Kidney (tissue), 13 donors: ENCODE measurements at regions not wholly inside any gene's neighbourhood (a gene's known extent, or its start where the extent isn't known, plus 50 kb on each side); places are given as distances from the start of the nearest gene placed in this dataset.
A peak's percentile ranks its signal among the peaks of the same experiment; 100 is the strongest.

Experiments
- DNase-seq, 5 donors: peaks; one replicate each; pipeline ENCODE4 v3.0.0-alpha.2; 2013 to 2020
- FAIRE-seq: peaks from 2 replicates; lab custom pipeline; 2012; peaks lifted over from hg19 to GRCh38; lab: Jason Lieb, UNC
- H3K27ac ChIP-seq, 2 donors: one replicate each; pipeline ENCODE4 v1.7.0; 2013; ENCODE audit warnings: low read depth in 2 of 2, low read length in 2 of 2, inconsistent platforms in 1 of 2
- H3K27me3 ChIP-seq: one replicate; pipeline ENCODE4 v1.7.1; 2013; ENCODE audit warnings: low read length, inconsistent platforms; ENCODE audit not compliant: control insufficient read depth, insufficient read depth
- H3K36me3 ChIP-seq, 3 donors: one replicate each; pipeline versions ENCODE4 v1.7.0 to v1.7.1; 2013; ENCODE audit warnings: low read length in 3 of 3, control low read depth in 1 of 3, inconsistent platforms in 1 of 3; ENCODE audit not compliant: insufficient read depth in 3 of 3, control insufficient read depth in 2 of 3
- H3K4me1 ChIP-seq, 3 donors: one replicate each; pipeline versions ENCODE4 v1.7.0 to v1.7.1; 2013; ENCODE audit warnings: low read length in 3 of 3, inconsistent platforms in 1 of 3, low read depth in 1 of 3; ENCODE audit not compliant: control insufficient read depth in 2 of 3, insufficient read depth in 2 of 3
- H3K4me3 ChIP-seq, 3 donors: one replicate each; pipeline versions ENCODE4 v1.7.0 to v1.8.1; 2013; ENCODE audit warnings: low read length in 3 of 3, control low read depth in 1 of 3, inconsistent platforms in 1 of 3
- H3K9ac ChIP-seq, 3 donors: one replicate each; pipeline versions ENCODE4 v1.7.0 to v1.7.1; 2013; ENCODE audit warnings: low read length in 3 of 3, control low read depth in 1 of 3, inconsistent platforms in 1 of 3
- H3K9me3 ChIP-seq, 3 donors: one replicate each; pipeline versions ENCODE4 v1.7.0 to v1.7.1; 2013; ENCODE audit warnings: low read length in 3 of 3, control low read depth in 1 of 3, inconsistent platforms in 1 of 3; ENCODE audit not compliant: control insufficient read depth in 2 of 3, insufficient read depth in 1 of 3
- intact Hi-C: fragments of 100-400 bp; cut with DNase I; formaldehyde crosslinking; loops from one replicate; pipeline ENCODE4 v1.11.1; 2022
- TF ChIP-seq, protein P1 (sequence below): IDR thresholded peaks from 3 replicates; pipeline ENCODE4 v1.5.1; 2012; ENCODE audit warnings: mild to moderate bottlenecking, moderate library complexity, borderline replicate concordance; ENCODE audit not compliant: insufficient read depth; ENCODE audit errors: extremely low read depth
- donor health status: control.
- donor health status: control.
- donor health status: control.
- donor health status: control.
- donor health status: control.
- donor health status: DM: yes; HTN: yes; CAD: no.
- donor health status: Normal renal cell carcinoma (clear cell type).

DNA sequence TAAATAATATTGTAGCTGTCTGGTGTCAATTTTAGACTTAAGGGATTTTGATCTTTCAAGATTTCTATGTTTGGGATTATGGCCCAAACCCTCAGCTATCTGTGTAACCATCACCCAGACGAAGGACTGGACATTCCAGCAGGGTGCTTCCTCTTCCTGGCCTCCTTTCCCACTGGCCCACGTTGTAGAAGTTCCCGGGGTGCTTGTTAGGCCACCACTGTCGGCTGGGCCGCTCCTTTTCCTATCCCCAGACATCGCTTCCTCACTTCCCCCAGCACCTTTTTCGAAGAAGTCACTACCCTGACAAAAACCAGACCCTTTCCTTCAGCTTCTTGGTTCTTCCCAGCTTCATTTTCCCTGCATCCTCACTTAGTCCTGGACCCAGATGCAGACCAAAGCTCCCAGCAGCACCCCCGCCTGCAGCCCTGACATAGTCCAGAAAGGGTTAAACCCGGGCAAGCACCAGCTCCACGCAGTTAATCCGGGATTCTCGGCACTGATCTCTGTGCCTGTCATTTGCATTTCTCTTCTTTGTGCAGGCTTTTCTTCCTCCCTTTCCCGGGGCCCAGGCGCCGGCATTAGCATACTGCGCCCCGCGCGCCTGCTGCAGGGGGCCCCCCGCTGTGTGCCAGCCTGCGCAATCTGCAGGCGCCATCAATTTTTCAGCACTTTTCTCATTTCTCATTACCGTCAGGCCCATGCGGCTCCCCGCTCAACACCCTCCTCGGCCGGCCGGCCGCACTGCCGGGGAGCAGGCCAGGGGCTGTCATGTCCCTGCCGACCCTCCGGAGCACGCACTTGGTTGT lies 90.6 kb downstream of the ZNF621 start:
- intact Hi-C loops, result no loop called here
- no peaks in the 10 kb centered on the region for H3K9me3 ChIP-seq
- DNase-seq (peak in 4 of 5 donors; percentile 30 to 44 (median 38)), FAIRE-seq (no peak)
- TF ChIP-seq, protein P1, sequence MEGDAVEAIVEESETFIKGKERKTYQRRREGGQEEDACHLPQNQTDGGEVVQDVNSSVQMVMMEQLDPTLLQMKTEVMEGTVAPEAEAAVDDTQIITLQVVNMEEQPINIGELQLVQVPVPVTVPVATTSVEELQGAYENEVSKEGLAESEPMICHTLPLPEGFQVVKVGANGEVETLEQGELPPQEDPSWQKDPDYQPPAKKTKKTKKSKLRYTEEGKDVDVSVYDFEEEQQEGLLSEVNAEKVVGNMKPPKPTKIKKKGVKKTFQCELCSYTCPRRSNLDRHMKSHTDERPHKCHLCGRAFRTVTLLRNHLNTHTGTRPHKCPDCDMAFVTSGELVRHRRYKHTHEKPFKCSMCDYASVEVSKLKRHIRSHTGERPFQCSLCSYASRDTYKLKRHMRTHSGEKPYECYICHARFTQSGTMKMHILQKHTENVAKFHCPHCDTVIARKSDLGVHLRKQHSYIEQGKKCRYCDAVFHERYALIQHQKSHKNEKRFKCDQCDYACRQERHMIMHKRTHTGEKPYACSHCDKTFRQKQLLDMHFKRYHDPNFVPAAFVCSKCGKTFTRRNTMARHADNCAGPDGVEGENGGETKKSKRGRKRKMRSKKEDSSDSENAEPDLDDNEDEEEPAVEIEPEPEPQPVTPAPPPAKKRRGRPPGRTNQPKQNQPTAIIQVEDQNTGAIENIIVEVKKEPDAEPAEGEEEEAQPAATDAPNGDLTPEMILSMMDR, result no peak
- H3K27me3 ChIP-seq, result no peaks in the 10 kb centered on the region
- peak overlapping the region in 1 of 3 donors; percentile 2 for H3K4me3 ChIP-seq
- peaks cover 0 to 4% (median 0%) of the 10 kb centered on the region in 3 donors for H3K4me1 ChIP-seq
- no peak overlapping the region for H3K9ac ChIP-seq
- no peak overlapping the region for H3K27ac ChIP-seq
- no peaks in the 10 kb centered on the region for H3K36me3 ChIP-seq

DNA sequence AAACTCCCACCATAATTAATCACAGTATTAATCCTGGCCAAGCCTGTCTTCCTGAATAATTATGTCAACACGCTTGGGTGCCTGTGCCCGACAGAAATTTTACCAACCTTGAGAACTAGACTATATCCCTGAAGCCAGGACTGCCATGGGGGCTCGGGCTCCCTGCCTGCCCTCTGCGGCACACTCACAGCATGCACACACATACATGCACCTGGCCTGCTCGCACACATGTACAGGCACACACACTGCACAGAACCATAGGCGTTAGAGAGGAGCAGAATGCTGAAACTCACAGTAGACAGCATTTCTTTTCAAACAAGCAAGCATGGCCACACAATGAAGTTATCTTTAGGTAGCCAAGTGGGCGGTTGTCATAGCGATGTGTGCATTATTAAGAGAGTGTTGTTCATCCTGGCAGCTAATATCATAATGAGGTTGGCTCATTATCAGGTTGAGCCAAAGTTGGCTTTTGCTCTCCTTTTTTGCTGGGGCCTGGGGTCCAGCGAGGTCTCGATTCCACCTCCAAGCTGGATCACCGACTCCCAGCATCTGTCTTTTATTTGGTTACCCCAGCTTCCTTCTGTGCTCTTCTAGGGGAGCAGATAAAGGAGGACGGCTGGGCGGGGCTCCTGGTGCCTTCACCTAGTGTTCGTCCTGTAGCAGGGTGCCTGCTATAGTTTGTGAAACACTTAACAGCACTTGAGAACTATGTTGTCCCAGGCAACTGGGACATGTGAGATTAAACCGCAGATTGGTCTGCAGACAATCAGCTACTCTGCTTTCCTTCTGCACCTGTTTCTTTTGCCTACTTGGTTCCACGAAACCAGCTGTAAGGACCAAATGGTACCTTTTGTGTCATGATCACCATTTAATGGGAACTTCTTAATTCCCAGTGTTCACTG lies 91.4 kb downstream of the ZNF621 start:
- TF ChIP-seq, protein P1, result no peak
- Histone ChIP-seq H3K27ac (no peak overlapping the region), H3K9me3 (no peaks in the 10 kb centered on the region), H3K9ac (no peak overlapping the region), H3K4me3 (peak overlapping the region in 1 of 3 donors; percentile 2), H3K4me1 (peaks cover 0 to 4% (median 0%) of the 10 kb centered on the region in 3 donors), H3K36me3 (no peaks in the 10 kb centered on the region), H3K27me3 (no peaks in the 10 kb centered on the region)
- DNase-seq (peak in 1 of 5 donors; percentile 17), FAIRE-seq (no peak)
- intact Hi-C loops, result no loop called here

DNA sequence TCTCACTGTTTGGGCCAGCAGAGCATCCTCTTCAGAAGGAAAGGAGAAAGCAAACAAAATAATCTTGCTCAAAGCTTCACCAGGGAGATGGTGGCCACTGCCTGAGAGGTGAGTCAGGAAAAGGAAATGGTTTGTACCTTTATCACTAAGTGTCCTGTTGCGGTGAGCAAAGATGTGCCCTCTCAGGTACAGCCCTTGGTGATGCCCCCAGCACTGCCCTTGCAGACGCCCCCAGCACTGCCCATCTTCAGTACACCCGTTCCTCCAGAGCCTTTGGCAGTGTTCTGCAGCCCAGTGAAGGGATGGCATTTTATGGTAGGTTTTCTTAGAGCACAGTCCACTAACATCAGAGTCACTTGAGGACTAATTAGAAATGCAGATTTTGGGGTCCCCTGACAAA lies 92.3 kb downstream of the ZNF621 start:
- no peak overlapping the region for H3K27ac ChIP-seq
- H3K9me3 ChIP-seq, result no peaks in the 10 kb centered on the region
- peaks cover 0 to 4% (median 0%) of the 10 kb centered on the region in 3 donors for H3K4me1 ChIP-seq
- H3K4me3 ChIP-seq, result no peak overlapping the region
- H3K36me3 ChIP-seq, result no peaks in the 10 kb centered on the region
- H3K27me3 ChIP-seq, result no peaks in the 10 kb centered on the region
- TF ChIP-seq, protein P1, result no peak
- intact Hi-C loops, result no loop called here
- no peak overlapping the region for H3K9ac ChIP-seq
- FAIRE-seq, result no peak
- no peak for DNase-seq
